Activated naive CD8-positive, alpha-beta T cell treated with anti-CD3 and anti-CD28 coated beads, Interleukin-2, amount 50 U/mL, for 24 hours (primary cell): ENCODE measurements at regions not wholly inside any gene's neighbourhood (a gene's known extent, or its start where the extent isn't known, plus 50 kb on each side); places are given as distances from the start of the nearest gene placed in this dataset.

Source experiments
- ATAC-seq: fragments of 150-1000 bp; cut with Tn5 transposase; one replicate; pipeline ENCODE4 v1.10.0; 2021
- DNase-seq: peaks from one replicate; pipeline ENCODE4 v3.0.0; 2021
- H3K27ac Mint-ChIP-seq: one replicate; pipeline ENCODE4 v1.8.0; 2021; ENCODE audit warnings: mild to moderate bottlenecking, mixed read lengths
- H3K27me3 Mint-ChIP-seq: one replicate; pipeline ENCODE4 v1.8.0; 2021; ENCODE audit warnings: mixed read lengths
- H3K36me3 Mint-ChIP-seq: one replicate; pipeline ENCODE4 v1.8.0; 2021; ENCODE audit warnings: low read depth, mixed read lengths
- H3K4me1 Mint-ChIP-seq: one replicate; pipeline ENCODE4 v1.8.0; 2021; ENCODE audit warnings: mixed read lengths
- H3K4me3 Mint-ChIP-seq: one replicate; pipeline ENCODE4 v1.8.0; 2021; ENCODE audit warnings: mild to moderate bottlenecking, moderate library complexity, mixed read lengths
- H3K9me3 Mint-ChIP-seq: one replicate; pipeline ENCODE4 v1.8.0; 2021; ENCODE audit warnings: mixed read lengths

- Mint-ChIP-seq H3K27ac (no peak overlapping the region), H3K9me3 (no peaks in the 10 kb centered on the region), H3K27me3 (no peaks in the 10 kb centered on the region), H3K4me3 (no peak overlapping the region), H3K4me1 (no peaks in the 10 kb centered on the region), H3K36me3 (no peaks in the 10 kb centered on the region)
- DNase-seq = no peak
- ATAC-seq = no peak
These were observed 664.9 kb upstream of the WWC1 start for GRCh38 chr5:167626341-167627123.

GRCh38 chr5:167629634-167630033 lies 661.8 kb upstream of the WWC1 start:
- ATAC-seq (no peak), DNase-seq (no peak)
- no peak overlapping the region for H3K27ac Mint-ChIP-seq
- no peak overlapping the region for H3K4me3 Mint-ChIP-seq
- H3K4me1 Mint-ChIP-seq = no peaks in the 10 kb centered on the region
- peaks cover 4% of the 10 kb centered on the region for H3K9me3 Mint-ChIP-seq
- H3K36me3 Mint-ChIP-seq = no peaks in the 10 kb centered on the region
- H3K27me3 Mint-ChIP-seq = no peaks in the 10 kb centered on the region

- H3K27ac Mint-ChIP-seq = no peak overlapping the region
- no peak for ATAC-seq
- H3K4me3 Mint-ChIP-seq = no peak overlapping the region
- no peaks in the 10 kb centered on the region for H3K27me3 Mint-ChIP-seq
- DNase-seq = no peak
- no peaks in the 10 kb centered on the region for H3K4me1 Mint-ChIP-seq
- H3K36me3 Mint-ChIP-seq = no peaks in the 10 kb centered on the region
- peaks cover 4% of the 10 kb centered on the region for H3K9me3 Mint-ChIP-seq
These were observed 660.3 kb upstream of the WWC1 start for GRCh38 chr5:167631191-167631590.

- Mint-ChIP-seq H3K27me3 (no peaks in the 10 kb centered on the region), H3K27ac (no peak overlapping the region), H3K4me3 (no peak overlapping the region), H3K4me1 (no peaks in the 10 kb centered on the region), H3K36me3 (no peaks in the 10 kb centered on the region), H3K9me3 (peaks cover 4% of the 10 kb centered on the region)
- ATAC-seq (no peak), DNase-seq (no peak)
These were observed 658.3 kb upstream of the WWC1 start for GRCh38 chr5:167633114-167633513.

GRCh38 chr5:167633931-167634341 lies 657.5 kb upstream of the WWC1 start:
- no peak overlapping the region for H3K4me3 Mint-ChIP-seq

GRCh38 chr5:167634432-167634831 lies 657.0 kb upstream of the WWC1 start:
- no peak overlapping the region for H3K27ac Mint-ChIP-seq
- H3K36me3 Mint-ChIP-seq = no peaks in the 10 kb centered on the region
- no peaks in the 10 kb centered on the region for H3K4me1 Mint-ChIP-seq
- no peak for DNase-seq
- H3K9me3 Mint-ChIP-seq = peaks cover 4% of the 10 kb centered on the region
- H3K4me3 Mint-ChIP-seq = no peak overlapping the region
- ATAC-seq = no peak
- H3K27me3 Mint-ChIP-seq = no peaks in the 10 kb centered on the region

More at GRCh38 chr5:167633931-167634341, 657.5 kb upstream of the WWC1 start:
- H3K36me3 Mint-ChIP-seq = no peaks in the 10 kb centered on the region
- no peak overlapping the region for H3K27ac Mint-ChIP-seq
- H3K9me3 Mint-ChIP-seq = peaks cover 4% of the 10 kb centered on the region
- DNase-seq (no peak), ATAC-seq (no peak)
- no peaks in the 10 kb centered on the region for H3K4me1 Mint-ChIP-seq
- H3K27me3 Mint-ChIP-seq = no peaks in the 10 kb centered on the region

GRCh38 chr5:167638816-167639215 lies 652.6 kb upstream of the WWC1 start:
- DNase-seq (no peak), ATAC-seq (no peak)
- no peaks in the 10 kb centered on the region for H3K9me3 Mint-ChIP-seq
- H3K4me3 Mint-ChIP-seq = no peak overlapping the region
- no peak overlapping the region for H3K27ac Mint-ChIP-seq
- H3K4me1 Mint-ChIP-seq = no peaks in the 10 kb centered on the region
- H3K36me3 Mint-ChIP-seq = no peaks in the 10 kb centered on the region
- H3K27me3 Mint-ChIP-seq = no peaks in the 10 kb centered on the region

GRCh38 chr5:167639273-167639672 lies 652.2 kb upstream of the WWC1 start:
- no peaks in the 10 kb centered on the region for H3K27me3 Mint-ChIP-seq
- no peaks in the 10 kb centered on the region for H3K9me3 Mint-ChIP-seq
- H3K36me3 Mint-ChIP-seq = no peaks in the 10 kb centered on the region
- H3K4me1 Mint-ChIP-seq = no peaks in the 10 kb centered on the region
- DNase-seq (no peak), ATAC-seq (no peak)
- H3K27ac Mint-ChIP-seq = no peak overlapping the region
- H3K4me3 Mint-ChIP-seq = no peak overlapping the region

- H3K4me3 Mint-ChIP-seq = no peak overlapping the region
- ATAC-seq (no peak), DNase-seq (no peak)
- no peaks in the 10 kb centered on the region for H3K36me3 Mint-ChIP-seq
- no peak overlapping the region for H3K27ac Mint-ChIP-seq
- no peaks in the 10 kb centered on the region for H3K4me1 Mint-ChIP-seq
- H3K9me3 Mint-ChIP-seq = no peaks in the 10 kb centered on the region
- H3K27me3 Mint-ChIP-seq = no peaks in the 10 kb centered on the region
These were observed 651.7 kb upstream of the WWC1 start for GRCh38 chr5:167639766-167640165.

- DNase-seq = no peak
- H3K36me3 Mint-ChIP-seq = no peaks in the 10 kb centered on the region
- H3K27ac Mint-ChIP-seq = no peak overlapping the region
- no peaks in the 10 kb centered on the region for H3K4me1 Mint-ChIP-seq
- H3K9me3 Mint-ChIP-seq = no peaks in the 10 kb centered on the region
- ATAC-seq = no peak
- no peak overlapping the region for H3K4me3 Mint-ChIP-seq
- no peaks in the 10 kb centered on the region for H3K27me3 Mint-ChIP-seq
These were observed 649.3 kb upstream of the WWC1 start for GRCh38 chr5:167642181-167642580.

GRCh38 chr5:167642779-167643517 lies 648.5 kb upstream of the WWC1 start:
- Mint-ChIP-seq H3K36me3 (no peaks in the 10 kb centered on the region), H3K27ac (no peak overlapping the region), H3K4me1 (no peaks in the 10 kb centered on the region), H3K4me3 (no peak overlapping the region), H3K9me3 (no peaks in the 10 kb centered on the region), H3K27me3 (no peaks in the 10 kb centered on the region)
- ATAC-seq (no peak), DNase-seq (no peak)

GRCh38 chr5:167643631-167644280 lies 647.7 kb upstream of the WWC1 start:
- no peaks in the 10 kb centered on the region for H3K36me3 Mint-ChIP-seq
- H3K27me3 Mint-ChIP-seq = no peaks in the 10 kb centered on the region

GRCh38 chr5:167644619-167645018 lies 646.8 kb upstream of the WWC1 start:
- H3K27me3 Mint-ChIP-seq = no peaks in the 10 kb centered on the region
- no peaks in the 10 kb centered on the region for H3K36me3 Mint-ChIP-seq
- no peak for DNase-seq

More at GRCh38 chr5:167643631-167644280, 647.7 kb upstream of the WWC1 start:
- DNase-seq (no peak), ATAC-seq (no peak)
- Mint-ChIP-seq H3K4me3 (no peak overlapping the region), H3K9me3 (no peaks in the 10 kb centered on the region), H3K27ac (no peak overlapping the region), H3K4me1 (no peaks in the 10 kb centered on the region)

GRCh38 chr5:167649471-167649870 lies 642.0 kb upstream of the WWC1 start:
- no peak overlapping the region for H3K4me3 Mint-ChIP-seq
- H3K27me3 Mint-ChIP-seq = no peaks in the 10 kb centered on the region
- no peak overlapping the region for H3K27ac Mint-ChIP-seq
- no peaks in the 10 kb centered on the region for H3K4me1 Mint-ChIP-seq
- DNase-seq (no peak), ATAC-seq (no peak)
- no peaks in the 10 kb centered on the region for H3K36me3 Mint-ChIP-seq
- no peaks in the 10 kb centered on the region for H3K9me3 Mint-ChIP-seq

More at GRCh38 chr5:167644619-167645018, 646.8 kb upstream of the WWC1 start:
- H3K4me1 Mint-ChIP-seq = no peaks in the 10 kb centered on the region
- no peak for ATAC-seq
- H3K27ac Mint-ChIP-seq = no peak overlapping the region
- no peaks in the 10 kb centered on the region for H3K9me3 Mint-ChIP-seq
- H3K4me3 Mint-ChIP-seq = no peak overlapping the region

- Mint-ChIP-seq H3K4me1 (no peaks in the 10 kb centered on the region), H3K27ac (no peak overlapping the region), H3K36me3 (no peaks in the 10 kb centered on the region), H3K27me3 (no peaks in the 10 kb centered on the region), H3K4me3 (no peak overlapping the region), H3K9me3 (no peaks in the 10 kb centered on the region)
- ATAC-seq (no peak), DNase-seq (no peak)
These were observed 638.8 kb upstream of the WWC1 start for GRCh38 chr5:167652690-167653089.
